NCI-H460 (cell line): ENCODE measurements at regions not wholly inside any gene's neighbourhood (a gene's known extent, or its start where the extent isn't known, plus 50 kb on each side); places are given as distances from the start of the nearest gene placed in this dataset.
"Not testable (repeated sequence)": the region's sequence is repeated elsewhere in the genome, so short reads cannot be mapped to it uniquely, and the experiment has no call there.

Source experiments
- DNase-seq: peaks from one replicate; pipeline ENCODE4 v3.0.0-alpha.2; 2016; ENCODE audit warnings: low read depth; ENCODE audit errors: extremely low read depth

DNA sequence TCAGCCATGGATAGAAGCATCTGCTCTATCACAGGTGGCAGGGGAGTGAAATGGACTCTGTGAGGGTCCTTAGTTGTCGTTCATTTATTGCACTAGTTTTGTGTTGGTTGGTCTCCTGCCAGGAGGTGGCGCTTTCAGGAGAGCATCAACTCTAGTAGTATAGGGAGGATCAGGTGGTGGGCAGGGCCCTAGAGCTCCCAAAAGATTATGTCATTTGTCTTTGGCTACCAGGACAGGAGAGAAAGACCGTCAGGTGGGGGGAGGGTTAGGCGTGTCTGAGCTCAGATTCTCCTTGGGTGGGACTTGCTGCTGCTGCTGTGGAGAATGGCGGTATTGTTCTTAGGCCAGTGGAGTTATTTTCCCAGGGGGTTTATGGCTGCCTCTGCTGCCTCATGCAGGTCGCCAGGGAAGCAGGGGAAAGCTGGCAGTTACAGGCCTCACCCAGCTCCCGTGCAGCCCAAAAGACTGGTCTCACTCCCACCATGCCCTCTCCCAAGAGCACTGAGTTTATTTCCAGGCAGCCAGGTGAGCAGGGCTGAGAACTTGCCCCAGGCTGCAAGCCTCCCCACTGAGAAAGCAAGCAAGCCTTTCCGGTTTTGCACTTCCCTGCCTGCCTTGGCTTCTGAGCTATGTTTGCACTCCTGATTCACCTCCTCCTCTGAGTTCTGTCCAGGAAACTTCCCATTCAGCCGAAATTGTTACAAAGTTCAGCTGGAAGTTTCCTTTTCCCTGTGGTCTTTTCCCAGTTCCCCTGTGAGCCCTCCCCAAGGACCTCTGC is 317.3 kb downstream of the TAF11L14 start:
- DNase-seq = no peak

- DNase-seq = no peak
These were observed 318.0 kb downstream of the TAF11L14 start for GRCh38 chr5:17952231-17952630.

DNA sequence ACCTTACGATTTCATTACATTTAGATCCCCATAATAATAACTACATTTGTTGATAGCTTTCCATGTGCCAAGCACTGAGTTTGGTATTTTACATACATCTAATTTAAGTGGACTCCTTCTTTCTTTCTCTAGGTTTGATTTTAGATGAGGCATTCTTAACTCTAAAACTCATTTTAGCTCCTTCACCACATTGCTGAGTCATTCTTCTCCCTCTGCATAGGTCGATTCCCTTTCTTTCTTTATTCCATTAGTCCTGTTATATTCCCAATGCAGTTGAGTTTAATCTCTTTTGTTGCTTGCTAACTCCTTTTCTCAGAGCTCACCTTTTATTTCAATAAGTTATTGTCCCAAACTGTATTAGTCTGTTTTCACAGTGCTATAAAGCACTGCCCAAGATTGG is 329.8 kb downstream of the TAF11L14 start:
- no peak for DNase-seq

- DNase-seq = no peak
These were observed 332.6 kb downstream of the TAF11L14 start for GRCh38 chr5:17966640-17967402.

- DNase-seq = no peak
These were observed 342.1 kb downstream of the TAF11L14 start for GRCh38 chr5:17976404-17976803.

GRCh38 chr5:17978954-17979353 is 344.7 kb downstream of the TAF11L14 start:
- no peak for DNase-seq

- not testable (repeated sequence) for DNase-seq
These were observed 348.4 kb downstream of the TAF11L14 start for GRCh38 chr5:17982626-17983025.

- no peak for DNase-seq
These were observed 354.8 kb downstream of the TAF11L14 start for GRCh38 chr5:17989036-17989435.

GRCh38 chr5:17989567-17990563 is 355.6 kb downstream of the TAF11L14 start:
- no peak for DNase-seq

DNA sequence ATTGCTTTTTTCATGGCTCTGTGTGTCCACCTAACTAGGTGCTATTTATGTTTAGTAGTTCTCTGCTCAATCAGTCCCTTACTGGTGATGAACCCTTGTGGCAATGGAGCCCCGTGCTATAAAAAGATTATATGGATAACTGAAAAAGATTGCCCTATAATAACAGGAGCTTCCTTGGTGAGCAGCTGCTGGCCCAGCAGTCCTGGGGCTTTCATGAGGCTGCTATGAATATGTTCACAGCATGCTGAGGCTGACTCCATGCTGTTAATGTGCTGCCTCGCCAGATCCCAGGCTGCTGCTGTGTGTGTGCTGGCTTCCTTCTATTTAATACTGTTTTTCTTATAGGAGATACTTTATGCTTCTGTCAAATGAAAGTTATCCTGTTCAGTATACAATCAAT is 357.5 kb downstream of the TAF11L14 start:
- DNase-seq = no peak

- DNase-seq = no peak
These were observed 358.0 kb downstream of the TAF11L14 start for GRCh38 chr5:17992291-17992690.

GRCh38 chr5:17995997-17996396 is 361.7 kb downstream of the TAF11L14 start:
- peak; percentile 32 for DNase-seq

- no peak for DNase-seq
These were observed 365.6 kb downstream of the TAF11L14 start for GRCh38 chr5:17999858-18000257.

GRCh38 chr5:18000744-18001143 is 366.5 kb downstream of the TAF11L14 start:
- no peak for DNase-seq

DNA sequence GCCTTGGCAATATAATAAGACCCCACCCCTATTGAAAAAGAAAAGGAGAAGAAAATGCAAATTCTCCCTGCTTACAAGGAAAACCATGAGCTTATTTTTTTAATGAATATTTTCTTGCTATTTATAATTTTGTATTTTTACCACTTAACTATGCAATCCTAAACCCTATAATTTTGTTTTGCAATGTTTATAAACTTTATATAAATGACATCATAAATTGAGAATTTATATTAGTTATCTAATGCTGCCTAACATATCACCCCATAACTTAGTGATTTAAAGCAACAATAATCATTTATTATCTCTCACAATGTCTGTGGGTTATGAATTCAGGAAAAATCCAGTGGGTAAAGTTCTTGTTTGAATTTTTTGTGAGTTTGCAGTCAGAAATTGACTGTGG is 369.1 kb downstream of the TAF11L14 start:
- DNase-seq = no peak

DNA sequence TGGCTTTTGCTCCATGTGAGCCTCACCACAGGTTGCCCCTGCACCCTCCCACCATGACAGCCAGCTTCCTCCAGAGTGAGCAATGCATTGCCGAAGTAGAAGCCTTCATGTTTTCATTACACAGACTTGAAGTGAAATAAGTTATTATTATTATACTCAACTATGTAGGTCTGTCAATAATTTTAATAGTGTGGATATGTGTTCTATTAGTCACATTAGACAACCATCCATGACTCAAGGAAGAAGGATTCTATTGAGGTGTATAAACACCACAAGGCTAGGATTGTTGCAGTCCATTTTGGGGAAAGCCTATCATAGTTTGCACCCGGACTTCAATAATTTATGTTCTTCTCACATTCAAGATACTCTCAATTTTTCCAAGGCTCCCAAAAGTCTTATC is 369.5 kb downstream of the TAF11L14 start:
- no peak for DNase-seq

- not testable (repeated sequence) for DNase-seq
These were observed 372.0 kb downstream of the TAF11L14 start for GRCh38 chr5:18006235-18006634.

DNA sequence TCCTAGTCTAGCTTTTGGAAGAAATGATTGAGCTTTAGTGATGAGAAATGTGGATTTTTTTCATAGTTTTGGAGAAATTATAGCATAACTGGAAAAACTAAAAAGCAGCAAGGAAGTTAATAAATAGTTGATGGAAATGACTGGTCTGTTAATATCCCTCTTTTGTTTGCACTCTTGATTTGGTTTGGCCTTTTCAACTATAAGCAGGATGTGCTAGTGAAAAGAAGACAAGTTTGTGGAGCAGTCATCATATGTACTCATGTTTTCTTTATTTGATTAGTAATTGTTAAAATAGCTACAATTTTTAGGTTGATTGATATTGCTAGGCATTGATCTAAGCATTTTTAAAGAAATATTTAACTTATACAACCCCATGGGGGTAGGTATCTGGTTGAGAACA is 374.7 kb downstream of the TAF11L14 start:
- no peak for DNase-seq

DNA sequence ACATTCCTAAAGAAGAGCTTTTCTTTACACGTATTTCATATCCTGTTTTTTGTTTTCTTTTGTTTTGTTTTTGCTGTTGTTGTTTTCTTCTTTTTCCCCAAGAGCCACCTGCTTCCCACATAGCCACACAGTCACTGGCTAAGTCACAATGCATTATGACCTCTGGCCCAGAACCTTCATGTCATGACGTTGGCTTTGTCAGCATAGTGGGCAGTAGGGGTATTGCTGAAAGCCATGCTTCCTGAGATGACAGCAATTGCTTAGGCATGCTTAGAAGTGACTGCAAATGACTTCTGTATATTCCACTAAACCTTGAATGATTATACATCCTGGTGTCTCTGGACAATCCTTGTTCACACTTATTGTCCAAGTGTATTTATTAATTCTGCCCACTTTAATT is 375.8 kb downstream of the TAF11L14 start:
- DNase-seq = no peak

DNA sequence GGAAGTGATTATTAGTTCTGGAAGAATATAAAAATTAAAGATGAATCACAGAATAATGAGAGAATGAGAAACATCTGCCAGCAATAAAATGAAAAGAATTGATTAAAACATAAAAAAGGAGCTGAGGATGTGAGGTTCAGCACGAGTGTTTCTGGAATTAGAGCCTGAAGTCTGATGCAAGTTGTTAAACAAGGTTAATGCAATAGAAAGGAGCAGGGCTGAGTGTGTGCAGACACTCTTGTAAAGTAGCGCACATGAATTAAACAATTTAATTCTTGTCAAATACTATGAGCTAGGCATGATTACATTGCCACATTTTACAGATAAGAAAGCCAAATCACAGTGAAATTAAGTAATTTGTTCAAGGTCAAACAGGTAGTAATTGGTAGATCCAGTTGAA is 384.2 kb downstream of the TAF11L14 start:
- DNase-seq = no peak

DNA sequence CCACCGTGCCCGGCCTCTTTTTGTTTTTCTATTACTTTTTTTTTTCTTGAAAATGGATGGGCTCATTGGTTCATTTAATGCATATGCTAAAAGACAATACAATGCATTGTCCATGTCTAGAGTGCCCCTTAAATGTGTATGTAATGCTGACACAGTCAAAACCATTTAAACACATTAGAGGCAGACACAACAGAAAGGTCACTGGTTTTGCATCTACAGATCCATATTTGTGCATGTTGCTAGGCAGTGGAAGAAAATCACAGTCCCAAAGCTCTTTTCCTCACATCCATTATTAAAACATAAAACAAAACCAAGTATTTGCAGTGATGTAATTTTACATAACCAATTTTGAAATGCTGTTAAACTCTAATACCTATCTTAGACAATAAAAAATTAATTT is 389.0 kb downstream of the TAF11L14 start:
- no peak for DNase-seq
